GM19455 (cell line): ENCODE measurements at regions not wholly inside any gene's neighbourhood (a gene's known extent, or its start where the extent isn't known, plus 50 kb on each side); places are given as distances from the start of the nearest gene placed in this dataset.

ENCODE experiments used
- ATAC-seq: cut with Tn5 transposase; IDR thresholded peaks from one replicate; pipeline ENCODE4 v1.9.1; 2021; ENCODE audit not compliant: unreplicated experiment

- ATAC-seq: no peak
Observed at GRCh38 chr4:89665662-89666061, 171.3 kb downstream of the SNCA start.

- no peak for ATAC-seq
Observed at GRCh38 chr4:89664521-89664920, 172.4 kb downstream of the SNCA start.

- ATAC-seq: no peak
Observed at GRCh38 chr4:89661173-89661899, 175.6 kb downstream of the SNCA start.

GRCh38 chr4:89660444-89661172, 176.4 kb downstream of the SNCA start:
- no peak for ATAC-seq

- ATAC-seq: peak; percentile 73
Observed at GRCh38 chr4:89658701-89659024, 178.3 kb downstream of the SNCA start.

GRCh38 chr4:89657931-89658700, 178.8 kb downstream of the SNCA start:
- peak; percentile 83 for ATAC-seq

GRCh38 chr4:89653012-89653411, 183.9 kb downstream of the SNCA start:
- no peak for ATAC-seq

- no peak for ATAC-seq
Observed at GRCh38 chr4:89645482-89645881, 191.5 kb downstream of the SNCA start.

GRCh38 chr4:89641367-89641687, 195.6 kb downstream of the SNCA start:
- ATAC-seq: no peak

GRCh38 chr4:89640620-89641366, 196.2 kb downstream of the SNCA start:
- ATAC-seq: no peak

GRCh38 chr4:89639395-89639794, 197.6 kb downstream of the SNCA start:
- no peak for ATAC-seq

- ATAC-seq: no peak
Observed at GRCh38 chr4:89625599-89626293, 211.2 kb downstream of the SNCA start.

- no peak for ATAC-seq
Observed at GRCh38 chr4:89619206-89619962, 217.6 kb downstream of the SNCA start.

- ATAC-seq: no peak
Observed at GRCh38 chr4:89618151-89618550, 218.8 kb downstream of the SNCA start.

GRCh38 chr4:89617317-89617716, 219.6 kb downstream of the SNCA start:
- ATAC-seq: no peak

- ATAC-seq: no peak
Observed at GRCh38 chr4:89616382-89616781, 220.6 kb downstream of the SNCA start.

- no peak for ATAC-seq
Observed at GRCh38 chr4:89615051-89615450, 221.9 kb downstream of the SNCA start.

GRCh38 chr4:89614155-89614554, 222.8 kb downstream of the SNCA start:
- no peak for ATAC-seq

GRCh38 chr4:89610236-89610635, 226.7 kb downstream of the SNCA start:
- no peak for ATAC-seq

- ATAC-seq: no peak
Observed at GRCh38 chr4:89609756-89610155, 227.2 kb downstream of the SNCA start.
